ENCODE measurements at regions not wholly inside any gene's neighbourhood (a gene's known extent, or its start where the extent isn't known, plus 50 kb on each side); places are given as distances from the start of the nearest gene placed in this dataset.

DNA sequence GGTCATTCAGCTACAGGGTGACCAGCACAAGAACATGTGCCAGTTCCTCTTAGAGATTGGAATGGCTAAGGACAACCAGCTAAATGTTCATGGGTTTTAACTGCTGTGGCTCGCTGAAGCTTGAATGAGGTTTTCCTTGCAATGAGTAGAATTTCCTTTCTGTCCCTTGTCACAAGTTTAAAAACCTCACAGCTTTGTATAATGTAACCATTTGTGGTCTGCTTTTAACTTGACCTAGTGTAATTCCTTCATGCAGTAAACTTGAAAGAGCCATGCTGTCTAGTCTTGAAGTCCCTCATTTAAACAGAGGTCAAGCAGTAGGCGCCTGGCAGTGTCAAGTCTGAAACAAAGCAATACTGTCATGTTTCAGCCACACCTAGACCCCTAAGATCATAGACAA lies 181.3 kb upstream of the DMRT1 start:
- in situ Hi-C loops (cut with MboI; ENCODE audit: low sequenced_read_pairs) = no loop called here

DNA sequence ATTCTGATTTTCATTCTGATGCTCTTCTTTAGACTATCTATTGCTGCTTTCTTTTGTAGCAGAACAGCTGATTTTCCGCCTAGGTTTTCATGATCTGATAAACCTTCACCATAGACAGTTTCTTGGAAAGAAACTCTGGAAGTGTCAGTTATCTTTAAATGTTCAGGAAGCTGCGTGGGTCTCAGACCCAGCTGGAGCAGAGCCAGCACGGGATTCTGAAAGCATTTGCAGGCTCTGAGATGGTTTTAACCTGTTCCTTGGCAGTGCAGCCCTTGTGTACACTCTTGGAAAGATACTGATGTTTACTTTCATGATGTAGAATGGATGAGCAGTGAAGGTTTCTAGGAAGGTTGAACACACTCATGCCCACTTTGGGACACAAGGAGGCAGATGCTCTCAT lies 178.0 kb upstream of the DMRT1 start:
- in situ Hi-C loops (cut with MboI; ENCODE audit: low sequenced_read_pairs) = no loop called here

DNA sequence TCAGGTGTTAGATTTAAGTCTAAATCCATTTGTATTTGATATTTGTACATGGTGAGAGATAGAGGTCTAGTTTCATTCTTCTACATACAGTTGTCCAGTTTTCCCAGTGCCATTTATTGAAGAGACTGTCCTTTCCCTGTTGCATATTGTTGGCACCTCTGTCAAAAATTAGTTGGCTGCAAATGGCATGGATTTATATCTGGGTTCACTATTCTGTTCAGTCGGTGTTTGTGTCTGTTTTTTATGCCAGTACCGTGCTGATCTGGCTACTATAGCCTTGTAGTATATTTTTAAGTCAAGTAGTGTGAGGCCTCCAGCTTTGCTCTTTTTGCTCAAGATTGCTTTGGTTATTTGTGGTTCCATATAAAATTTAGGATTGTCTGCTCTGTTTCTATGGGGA lies 176.2 kb upstream of the DMRT1 start:
- in situ Hi-C loops (cut with MboI; ENCODE audit: low sequenced_read_pairs) = no loop called here

DNA sequence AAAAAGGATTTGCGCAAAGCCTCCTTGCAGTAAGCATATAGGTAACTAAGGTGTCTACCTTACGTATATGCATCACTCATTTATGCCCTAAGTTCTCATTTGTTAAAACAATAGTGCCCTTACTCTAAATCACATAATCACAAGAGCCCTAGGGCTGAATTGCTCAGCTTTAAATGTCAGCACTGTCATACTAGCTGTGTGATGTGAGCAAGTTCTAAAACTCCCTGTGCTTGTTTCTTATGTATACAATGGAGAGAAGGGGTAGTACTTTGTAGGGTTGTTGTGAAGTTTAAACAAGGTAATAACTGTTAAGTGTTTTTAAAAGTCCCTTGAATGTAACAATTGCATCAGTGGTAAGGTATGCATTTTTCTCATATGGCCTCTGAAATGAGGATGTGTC lies 169.5 kb upstream of the DMRT1 start:
- in situ Hi-C loops (cut with MboI; ENCODE audit: low sequenced_read_pairs) = no loop called here

DNA sequence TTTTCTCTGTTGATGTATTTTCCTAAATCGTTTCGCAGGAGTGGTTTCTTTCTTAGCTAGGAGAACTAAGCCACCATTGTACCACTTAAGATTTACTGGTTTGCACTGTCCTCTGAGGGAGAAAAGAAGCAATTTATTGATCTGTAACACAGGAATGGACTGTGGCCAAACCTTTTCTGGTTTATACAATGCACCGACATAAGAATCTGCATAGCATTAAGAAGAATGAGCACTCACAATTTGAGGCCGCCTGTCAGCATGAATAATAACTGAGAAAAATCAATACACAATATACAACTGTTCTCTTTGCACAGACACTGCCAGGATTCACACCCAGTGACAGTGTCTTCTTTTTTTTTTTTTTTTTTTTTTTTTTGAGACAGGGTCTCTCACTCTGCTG lies 168.6 kb upstream of the DMRT1 start:
- in situ Hi-C loops (cut with MboI; ENCODE audit: low sequenced_read_pairs) = no loop called here

DNA sequence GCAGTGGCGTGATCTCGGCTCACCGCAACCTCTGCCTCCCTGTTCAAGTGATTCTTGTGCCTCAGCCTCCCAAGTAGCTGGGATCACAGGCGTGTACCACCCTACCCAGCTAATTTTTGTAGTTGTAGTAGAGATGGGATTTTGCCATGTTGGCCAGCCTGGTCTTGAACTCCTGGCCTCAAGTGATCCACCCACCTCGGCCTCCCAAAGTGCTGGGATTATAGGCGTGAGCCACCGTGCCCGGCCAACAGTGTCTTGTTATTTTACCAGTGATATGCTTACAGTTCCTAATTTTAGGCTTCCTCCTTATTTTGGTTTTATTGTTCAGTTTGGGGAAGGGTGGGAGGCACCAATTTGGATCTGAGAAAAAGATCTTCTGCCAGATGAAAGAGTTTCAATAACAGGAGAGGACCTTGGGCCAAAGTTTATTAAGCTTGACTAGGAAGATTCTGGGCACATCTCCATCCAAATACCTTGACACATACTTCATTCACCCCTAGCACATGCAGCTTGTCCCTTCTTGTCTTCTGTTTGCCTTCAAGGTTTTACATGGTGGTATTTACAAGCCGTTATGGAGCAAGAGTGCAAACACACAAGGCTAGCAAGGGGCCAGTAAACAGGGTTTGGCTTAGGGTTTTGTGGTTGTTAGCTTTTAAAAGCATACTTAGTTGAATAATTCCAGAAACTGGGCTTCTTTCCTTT lies 168.1 kb upstream of the DMRT1 start:
- in situ Hi-C loops (cut with MboI; ENCODE audit: low sequenced_read_pairs) = no loop called here

DNA sequence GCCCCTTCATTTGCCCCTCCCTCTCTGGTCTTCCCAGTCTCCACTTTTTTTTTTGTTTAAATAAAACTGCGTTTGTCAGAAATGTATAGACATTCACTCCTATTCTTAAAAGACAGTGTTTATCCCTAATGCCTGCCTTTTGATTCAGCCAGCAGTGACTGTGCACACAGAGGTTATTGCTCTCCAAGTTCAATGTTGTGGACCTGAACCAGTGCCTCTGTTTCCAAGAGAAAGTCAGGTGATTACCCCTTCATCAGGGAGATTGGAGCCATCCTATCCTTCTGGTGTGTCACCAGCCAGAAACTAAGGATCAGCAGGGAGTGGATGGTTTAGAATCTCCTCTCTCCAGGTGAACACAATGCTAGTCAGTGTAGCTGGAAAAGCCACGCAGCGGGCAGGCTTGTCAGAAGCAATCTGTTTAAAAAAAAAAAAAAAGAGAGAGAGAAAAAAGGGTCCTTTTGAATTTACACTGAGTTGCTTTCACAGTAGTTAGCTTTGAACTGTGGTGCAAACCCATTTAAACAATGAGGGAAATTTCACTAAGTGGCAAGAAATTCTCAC lies 167.5 kb upstream of the DMRT1 start:
- in situ Hi-C loops (cut with MboI; ENCODE audit: low sequenced_read_pairs) = no loop called here

DNA sequence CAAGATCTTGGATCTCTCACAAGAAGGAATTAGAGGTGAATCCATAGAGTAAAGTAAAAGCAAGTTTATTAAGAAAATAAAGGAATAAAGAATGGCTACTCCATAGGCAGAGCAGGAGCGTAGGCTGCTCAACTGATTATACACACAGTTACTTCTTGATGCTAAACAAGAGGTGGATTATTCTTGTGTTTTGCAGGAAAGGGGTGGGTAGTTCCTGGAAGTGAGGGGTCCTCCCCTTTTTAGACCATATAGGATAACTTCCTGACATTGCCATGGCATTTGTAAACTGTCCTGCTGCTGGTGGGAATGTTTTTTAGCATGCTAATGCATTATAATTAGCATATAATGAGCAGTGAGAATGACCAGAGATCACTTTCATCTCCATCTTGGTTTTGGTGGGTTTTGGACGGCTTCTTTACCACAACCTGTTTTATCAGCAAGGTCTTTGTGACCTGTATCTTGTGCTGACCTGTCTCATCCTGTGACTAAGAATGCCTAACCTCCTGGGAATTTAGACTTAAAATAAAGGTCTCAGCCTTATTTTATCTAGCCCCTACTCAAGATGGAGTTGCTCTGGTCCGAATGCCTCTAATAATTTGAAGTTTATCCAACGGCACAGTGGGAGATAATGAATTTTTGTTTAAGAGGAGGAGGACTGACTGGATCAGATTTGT lies 165.7 kb upstream of the DMRT1 start:
- in situ Hi-C loops (cut with MboI; ENCODE audit: low sequenced_read_pairs) = no loop called here

DNA sequence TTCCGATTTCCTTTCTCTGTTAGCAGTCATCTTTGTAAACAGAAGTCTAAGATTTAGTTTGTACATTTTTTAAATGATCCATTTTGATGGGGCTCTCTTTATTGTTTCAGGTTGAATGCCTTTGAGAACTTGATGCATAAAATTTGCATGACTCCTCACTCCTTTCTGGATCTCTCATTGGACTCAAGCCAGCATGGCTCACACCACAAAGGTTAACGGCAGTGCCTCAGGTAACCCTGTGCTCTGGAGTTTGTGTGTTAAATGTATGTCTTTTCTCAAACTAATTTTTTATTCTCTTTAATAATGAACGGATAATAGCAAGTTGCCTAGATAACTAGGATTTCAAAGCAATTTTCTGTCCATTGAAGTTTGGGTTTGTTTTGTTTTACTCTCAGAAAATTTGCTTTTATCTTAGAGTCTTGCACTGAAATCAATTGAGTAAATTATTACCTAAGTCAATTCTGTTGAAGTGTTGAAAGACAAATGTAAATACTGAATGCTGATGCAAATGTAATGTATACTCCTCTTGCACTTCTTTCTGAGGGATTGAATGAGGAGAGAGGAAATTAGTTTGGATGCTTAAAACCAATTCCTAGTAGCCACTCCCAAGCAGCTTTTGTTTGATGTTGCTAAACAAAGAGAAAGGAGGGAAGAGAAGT lies 164.6 kb upstream of the DMRT1 start:
- in situ Hi-C loops (cut with MboI; ENCODE audit: low sequenced_read_pairs) = no loop called here

DNA sequence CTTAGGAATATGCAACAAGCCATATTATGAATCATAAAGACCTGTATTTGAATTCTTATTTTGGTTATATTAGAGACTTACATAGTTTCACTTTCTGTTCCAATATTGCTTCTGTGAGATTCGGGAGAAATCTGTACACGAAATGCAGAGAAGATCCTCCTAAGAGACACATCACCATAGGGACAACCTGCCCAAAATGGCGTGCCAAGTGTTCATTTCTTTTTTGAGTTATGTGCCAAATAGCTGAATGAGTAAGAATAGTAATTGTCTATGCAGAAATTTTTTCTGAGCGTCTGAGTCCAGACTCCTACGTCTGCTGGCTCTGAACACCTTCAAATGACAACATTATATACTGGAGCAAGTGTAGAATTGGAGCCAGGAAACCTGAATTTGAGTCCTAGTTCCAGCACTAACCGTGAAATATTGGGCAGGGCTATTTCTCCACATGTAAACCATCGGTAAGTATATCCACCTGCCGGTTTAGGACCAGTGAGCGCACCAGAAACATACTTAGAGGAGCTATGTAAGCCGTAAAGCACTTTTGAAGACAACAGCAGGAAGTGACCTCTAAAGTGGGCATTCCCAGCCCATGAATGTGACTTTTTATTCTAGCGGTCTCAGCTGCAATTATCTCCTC lies 163.9 kb upstream of the DMRT1 start:
- in situ Hi-C loops (cut with MboI; ENCODE audit: low sequenced_read_pairs) = no loop called here

DNA sequence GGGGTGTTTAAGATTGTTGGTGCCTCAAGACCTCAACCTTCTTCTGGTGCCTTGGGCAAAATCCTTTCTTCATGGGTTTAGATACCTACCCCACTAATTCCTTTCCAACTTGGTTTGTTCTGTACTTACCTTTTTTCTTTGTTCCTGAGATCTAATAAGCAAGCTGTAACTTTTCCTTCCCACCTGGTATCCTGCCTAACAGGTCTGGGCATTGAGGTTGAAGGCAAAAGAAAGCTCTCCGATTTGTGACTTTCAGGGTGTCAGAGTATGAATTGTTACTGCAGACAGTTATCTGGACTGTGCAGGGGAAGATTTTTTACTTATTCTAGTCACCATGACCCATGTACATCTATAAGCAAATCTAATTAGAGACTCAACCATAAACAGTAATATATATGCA lies 162.6 kb upstream of the DMRT1 start:
- in situ Hi-C loops (cut with MboI; ENCODE audit: low sequenced_read_pairs) = no loop called here

DNA sequence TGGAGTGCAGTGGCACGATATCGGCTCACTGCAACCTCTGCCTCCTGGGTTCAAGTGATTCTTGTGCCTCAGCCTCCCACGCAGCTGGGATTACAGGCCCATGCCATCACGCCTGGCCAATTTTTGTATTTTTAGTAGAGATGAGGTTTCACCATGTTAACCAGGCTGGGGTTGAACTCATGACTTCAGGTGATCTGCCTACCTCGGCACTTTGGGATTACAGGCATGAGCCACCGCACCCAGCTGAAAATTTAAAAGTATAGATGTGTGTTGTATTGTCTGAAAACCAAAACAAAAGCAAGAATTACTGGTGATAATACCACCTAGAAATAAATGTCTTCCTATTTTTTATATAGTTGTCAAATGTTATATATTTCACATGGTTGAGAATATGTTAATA lies 162.0 kb upstream of the DMRT1 start:
- in situ Hi-C loops (cut with MboI; ENCODE audit: low sequenced_read_pairs) = no loop called here

DNA sequence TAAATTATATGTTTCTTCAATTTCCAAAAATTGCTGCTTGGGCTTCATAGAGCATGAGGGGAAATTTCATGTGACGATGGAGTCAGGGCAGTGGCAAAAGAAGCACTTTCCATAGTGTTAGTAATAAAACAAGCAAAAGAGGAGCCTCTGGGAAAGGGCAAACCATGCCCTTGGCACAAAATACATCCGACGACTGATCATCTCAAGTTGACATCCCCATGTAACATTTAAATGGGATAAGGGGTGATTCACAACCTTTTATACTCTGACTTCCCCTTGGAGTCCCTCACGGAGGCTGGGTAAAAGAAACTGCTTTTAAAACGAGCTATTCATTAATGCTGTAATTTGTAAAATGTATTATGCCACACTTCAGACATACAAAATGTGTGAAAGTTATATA lies 161.4 kb upstream of the DMRT1 start:
- in situ Hi-C loops (cut with MboI; ENCODE audit: low sequenced_read_pairs) = no loop called here

DNA sequence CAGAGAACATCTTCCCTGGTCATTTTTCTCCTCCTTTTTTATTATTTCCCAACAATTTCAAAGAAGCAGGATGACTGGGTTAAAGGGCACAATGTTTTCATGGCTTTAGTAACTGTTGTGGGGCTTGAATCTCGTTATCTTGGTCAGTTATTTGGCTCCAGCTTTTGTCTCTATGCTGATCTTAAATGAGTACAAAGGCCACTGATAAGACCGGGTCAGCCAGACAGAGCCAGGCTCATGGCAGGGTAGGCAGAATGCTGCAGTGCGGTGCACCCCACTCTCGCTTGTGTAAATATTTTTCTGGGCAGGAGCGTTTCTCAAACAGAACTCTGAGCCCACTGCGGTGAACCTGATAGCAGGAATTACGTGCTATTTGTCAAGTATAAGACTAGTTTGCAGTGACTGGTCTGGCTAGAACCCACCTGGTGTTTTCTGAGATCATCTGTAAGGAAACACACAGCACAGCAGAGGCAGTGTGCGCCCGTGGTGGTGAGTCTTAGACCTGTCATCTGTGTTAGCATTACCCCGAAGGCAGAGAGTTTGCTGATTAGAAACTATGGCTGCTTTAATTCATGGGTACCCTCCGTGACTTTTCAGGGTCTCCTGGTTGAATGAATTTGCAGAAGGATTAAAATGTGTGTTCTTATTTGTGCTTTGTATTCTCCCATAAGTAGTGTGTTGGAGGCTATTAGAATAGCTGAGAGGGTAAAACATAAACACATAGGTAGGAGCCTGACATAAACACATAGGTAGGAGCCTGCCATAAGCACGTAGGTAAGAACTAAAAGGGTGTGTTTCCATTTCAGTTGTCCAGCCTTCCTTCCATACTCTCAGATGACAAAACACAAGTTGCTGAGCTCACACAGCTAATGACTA lies 158.6 kb upstream of the DMRT1 start:
- in situ Hi-C loops (cut with MboI; ENCODE audit: low sequenced_read_pairs) = no loop called here

DNA sequence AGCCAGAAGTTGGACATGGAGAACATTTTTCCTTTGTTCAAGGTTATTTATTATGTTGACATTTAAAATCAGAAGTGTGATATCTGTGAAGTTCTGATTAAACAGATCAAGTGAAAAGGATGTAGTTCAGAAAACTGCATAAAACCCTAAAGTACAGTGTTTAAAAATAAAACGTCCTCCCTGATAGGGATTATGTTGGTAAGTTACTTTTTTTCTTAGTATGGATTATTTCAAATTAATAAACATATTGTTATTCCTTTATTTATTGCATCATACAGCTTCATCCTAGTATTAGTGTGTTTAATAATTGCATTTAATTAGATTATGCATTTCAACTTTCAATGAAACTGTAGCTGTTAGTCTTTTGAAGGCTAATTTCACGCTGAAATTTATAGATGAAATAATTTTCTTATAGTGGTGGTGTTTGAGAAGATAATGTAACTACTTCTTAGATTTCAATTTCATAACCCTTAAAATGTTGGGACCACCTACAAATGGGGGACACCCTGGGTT lies 157.9 kb upstream of the DMRT1 start:
- in situ Hi-C loops (cut with MboI; ENCODE audit: low sequenced_read_pairs) = no loop called here

DNA sequence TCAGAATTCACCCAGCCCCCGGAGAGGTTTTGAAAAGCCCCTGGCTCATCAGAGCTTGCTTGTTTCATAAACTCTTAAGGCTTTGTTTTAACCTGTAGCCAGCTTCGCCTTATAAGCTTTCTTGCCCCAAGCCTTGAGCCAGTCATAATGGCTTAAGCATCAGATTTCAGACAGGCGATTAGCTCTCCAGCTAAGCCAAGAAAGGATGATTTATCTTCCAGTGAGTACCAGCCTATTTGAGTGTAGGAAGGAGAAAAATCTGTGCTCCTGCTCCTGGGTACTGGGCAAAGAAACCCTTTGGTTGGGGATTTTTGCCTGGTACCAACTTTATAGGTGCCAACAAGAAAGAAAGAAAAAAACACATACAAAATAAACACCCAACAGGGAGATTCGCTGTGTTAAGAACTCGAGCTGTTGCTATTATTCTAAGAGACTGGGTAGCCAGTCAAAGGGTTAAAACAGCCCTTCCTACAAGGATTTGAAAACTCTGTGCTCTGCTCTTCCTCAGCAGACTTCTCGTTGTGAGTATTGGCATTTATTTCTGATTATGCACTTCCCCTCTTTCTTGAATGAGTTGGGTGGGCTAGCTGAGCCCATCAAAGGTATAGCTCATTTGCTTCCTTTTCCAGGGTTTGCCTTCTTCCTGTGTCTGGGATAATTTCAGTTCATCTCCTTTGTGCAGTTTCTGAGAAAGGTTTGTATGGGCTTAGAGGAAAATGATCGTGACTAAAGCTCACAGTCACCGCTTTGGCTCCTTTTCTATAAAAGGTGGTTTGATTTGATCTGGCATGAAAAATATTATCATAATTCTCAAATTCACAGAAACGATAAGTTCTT lies 157.2 kb upstream of the DMRT1 start:
- in situ Hi-C loops (cut with MboI; ENCODE audit: low sequenced_read_pairs) = no loop called here

DNA sequence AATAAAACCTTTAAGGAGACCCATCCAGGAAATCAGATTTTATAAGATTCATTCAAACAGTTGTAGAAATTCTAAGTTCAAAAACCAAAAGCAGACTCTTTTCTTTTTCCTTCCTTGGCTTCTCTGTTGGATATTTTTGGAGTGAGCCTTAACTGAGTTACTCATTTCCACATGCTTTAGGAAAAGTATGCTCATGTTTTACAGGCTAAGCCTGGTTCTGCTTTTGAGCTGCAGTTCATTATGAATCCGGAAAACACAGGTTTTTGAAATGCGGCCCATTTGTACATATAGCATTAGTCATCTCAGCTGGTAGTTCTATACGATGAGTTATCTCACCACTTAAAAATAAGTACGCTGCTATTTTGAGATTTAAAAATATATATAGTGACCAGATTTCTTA lies 156.6 kb upstream of the DMRT1 start:
- in situ Hi-C loops (cut with MboI; ENCODE audit: low sequenced_read_pairs) = no loop called here

DNA sequence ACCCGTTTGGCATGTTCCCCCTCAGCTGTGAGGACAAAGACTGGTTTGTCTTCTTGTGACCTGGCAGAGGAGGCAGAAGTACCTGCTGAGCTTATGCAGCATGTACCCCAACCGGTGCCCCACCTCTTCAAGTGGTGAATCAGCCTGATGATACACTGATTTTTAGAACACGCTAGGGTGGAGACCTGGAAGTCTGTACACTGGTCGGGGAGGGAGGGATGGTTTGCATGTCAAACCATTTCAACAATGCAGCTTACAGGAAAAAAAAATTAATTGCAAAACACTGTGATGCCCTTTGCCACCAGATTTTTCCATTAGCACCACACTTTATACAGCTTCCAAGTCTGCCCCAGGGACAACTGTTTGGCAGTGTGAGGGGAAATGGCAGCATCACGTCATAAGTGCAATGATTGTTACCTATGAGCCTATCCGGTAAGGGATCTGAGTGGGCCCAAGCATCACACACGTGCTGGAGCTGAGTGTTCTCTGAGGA lies 155.1 kb upstream of the DMRT1 start:
- in situ Hi-C loops (cut with MboI; ENCODE audit: low sequenced_read_pairs) = no loop called here

DNA sequence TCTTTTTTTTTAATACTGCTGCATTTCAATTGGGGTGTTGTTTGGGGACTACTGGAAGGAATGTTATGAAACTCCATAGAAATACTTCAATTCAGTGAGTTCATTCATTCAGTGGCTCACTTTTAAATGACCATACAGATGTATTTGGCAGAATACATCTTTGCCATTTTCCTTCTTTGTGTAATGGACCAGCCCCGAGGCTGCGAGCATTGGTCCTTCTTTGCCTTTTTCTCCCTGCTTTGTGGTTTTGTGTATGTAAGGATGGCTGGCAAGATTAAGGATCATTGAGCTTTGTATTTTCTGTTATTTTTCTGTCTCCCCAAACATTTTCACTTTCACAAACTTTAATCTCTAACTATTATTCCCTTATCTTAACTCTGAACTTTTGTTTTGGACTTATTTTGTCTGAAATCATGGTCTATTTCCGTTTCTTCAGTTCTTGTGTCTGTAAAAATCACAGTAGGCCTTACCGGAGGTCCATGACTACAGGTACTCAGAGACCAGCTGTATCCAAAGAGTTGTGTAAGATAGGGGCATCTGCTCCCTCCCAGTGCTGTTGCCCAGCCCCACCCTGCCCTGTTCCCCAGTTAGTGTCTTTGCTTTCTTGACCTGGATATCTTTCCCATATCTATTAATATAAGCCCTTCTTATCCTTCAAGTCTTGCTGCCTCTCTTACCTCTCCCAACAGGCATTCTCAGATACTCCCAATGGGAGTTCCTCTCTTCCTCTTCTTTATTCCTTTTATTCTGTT lies 154.3 kb upstream of the DMRT1 start:
- in situ Hi-C loops (cut with MboI; ENCODE audit: low sequenced_read_pairs) = no loop called here
